Stimulated activated CD8-positive, alpha-beta memory T cell treated with anti-CD3 and anti-CD28 coated beads, Interleukin-15, amount 100 ng/mL, for 48 hours (primary cell): ENCODE measurements at regions not wholly inside any gene's neighbourhood (a gene's known extent, or its start where the extent isn't known, plus 50 kb on each side); places are given as distances from the start of the nearest gene placed in this dataset.
"Not testable (repeated sequence)": the region's sequence is repeated elsewhere in the genome, so short reads cannot be mapped to it uniquely, and the experiment has no call there.

Source experiments
- DNase-seq, 2 donors: peaks; one replicate each; pipeline ENCODE4 v3.0.0-alpha.2; 2020; ENCODE audit warnings: low read depth in 2 of 2

DNA sequence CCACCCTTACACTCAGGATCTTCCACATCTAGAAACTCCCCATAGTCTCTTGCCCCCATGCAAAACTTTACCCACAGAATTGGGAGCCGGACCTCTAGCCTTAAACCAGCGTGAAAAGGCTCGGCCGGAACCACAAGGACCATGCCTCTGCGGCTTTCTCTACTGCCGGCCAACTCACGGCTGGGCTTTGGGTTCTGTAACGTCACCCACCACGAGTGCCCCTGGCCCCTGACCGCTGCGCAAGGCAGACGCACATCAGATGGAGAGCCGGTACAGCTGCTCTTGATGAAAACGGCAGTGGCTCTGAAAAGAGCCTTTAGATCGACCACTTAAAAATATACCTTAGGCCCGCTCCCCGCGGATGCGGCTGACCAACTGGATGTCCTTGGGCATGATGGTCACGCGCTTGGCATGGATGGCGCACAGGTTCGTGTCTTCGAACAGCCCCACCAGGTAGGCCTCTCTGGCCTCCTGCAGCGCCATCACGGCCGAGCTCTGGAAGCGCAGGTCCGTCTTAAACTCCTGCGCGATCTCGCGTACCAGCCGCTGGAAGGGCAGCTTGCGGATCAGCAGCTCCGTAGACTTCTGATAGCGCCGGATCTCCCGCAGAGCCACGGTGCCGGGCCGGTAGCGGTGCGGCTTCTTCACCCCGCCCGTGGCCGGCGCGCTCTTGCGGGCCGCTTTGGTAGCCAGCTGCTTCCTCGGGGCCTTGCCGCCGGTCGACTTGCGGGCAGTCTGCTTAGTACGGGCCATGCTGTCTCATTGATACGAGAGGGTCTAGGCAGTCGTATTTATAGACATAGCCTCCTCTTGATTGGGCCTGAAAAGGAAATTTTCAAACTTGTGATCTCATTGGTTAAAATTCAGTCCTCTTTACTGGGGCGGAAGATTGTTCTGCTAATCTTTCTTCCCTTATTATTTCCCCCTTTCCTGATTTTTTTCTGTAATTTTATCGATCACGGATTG, 66.3 kb downstream of the FAM72C start:
- not testable (repeated sequence) for DNase-seq

DNA sequence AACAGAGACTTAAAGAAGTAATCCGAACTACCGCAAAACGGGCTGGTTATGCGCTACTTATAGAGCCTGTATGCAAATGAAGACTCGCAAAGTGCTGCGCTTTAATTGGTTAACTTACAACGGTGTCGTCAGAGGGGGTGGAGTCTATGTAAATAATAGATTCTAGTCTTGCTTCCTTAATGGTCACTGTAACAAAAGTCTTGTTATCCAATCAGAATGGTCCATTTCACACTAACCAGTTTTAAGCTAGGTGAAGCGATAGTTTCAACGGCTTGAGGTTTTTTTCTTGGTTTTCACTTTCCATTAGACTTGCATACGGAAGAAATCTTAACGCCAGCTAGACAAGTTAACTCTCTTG, 67.2 kb downstream of the FAM72C start:
- not testable (repeated sequence) for DNase-seq

DNA sequence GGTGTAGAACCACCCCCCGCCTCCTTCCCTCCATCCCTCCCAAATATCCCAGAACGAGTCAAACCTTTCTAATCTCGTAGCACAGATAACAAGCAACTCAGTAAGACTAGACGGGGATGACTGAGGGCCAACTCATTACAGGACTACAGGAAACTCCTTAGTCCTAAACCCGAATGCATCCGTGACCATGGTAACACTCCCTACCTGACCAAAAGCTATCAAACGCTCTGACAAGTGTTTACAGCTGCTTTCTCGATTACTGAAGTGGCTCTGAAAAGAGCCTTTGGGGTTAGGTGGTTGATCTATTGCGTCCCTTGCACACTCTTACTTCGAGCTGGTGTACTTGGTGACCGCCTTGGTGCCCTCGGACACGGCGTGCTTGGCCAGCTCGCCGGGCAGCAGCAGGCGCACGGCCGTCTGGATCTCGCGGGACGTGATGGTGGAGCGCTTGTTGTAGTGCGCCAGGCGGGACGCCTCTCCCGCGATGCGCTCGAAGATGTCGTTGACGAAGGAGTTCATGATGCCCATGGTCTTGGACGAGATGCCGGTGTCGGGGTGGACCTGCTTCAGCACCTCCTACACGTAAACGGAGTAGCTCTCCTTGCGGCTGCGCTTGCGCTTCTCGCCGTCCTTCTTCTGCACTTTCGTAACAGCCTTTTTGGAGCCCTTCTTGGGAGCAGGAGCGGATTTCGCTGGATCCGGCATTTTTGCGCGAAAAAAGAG, 67.7 kb downstream of the FAM72C start:
- not testable (repeated sequence) for DNase-seq

DNA sequence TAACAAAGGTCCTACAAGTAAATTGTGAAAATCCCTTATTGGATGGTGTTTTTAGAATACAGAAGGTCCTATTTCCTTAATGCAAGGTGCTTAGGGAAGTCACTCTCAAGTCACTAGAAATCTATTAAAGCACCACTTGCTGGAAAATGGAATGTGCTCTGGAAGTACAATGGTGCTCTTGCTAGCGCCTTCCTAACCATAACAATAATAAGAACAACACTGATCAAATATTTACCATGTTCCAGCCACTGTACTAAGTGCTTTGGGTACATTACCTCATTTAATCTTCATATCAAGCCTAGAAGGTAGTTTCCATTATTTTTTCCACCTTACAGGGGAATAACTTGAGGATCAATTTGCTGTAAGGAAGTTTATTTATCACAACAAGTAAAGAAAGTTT, 75.4 kb downstream of the FAM72C start:
- not testable (repeated sequence) for DNase-seq

DNA sequence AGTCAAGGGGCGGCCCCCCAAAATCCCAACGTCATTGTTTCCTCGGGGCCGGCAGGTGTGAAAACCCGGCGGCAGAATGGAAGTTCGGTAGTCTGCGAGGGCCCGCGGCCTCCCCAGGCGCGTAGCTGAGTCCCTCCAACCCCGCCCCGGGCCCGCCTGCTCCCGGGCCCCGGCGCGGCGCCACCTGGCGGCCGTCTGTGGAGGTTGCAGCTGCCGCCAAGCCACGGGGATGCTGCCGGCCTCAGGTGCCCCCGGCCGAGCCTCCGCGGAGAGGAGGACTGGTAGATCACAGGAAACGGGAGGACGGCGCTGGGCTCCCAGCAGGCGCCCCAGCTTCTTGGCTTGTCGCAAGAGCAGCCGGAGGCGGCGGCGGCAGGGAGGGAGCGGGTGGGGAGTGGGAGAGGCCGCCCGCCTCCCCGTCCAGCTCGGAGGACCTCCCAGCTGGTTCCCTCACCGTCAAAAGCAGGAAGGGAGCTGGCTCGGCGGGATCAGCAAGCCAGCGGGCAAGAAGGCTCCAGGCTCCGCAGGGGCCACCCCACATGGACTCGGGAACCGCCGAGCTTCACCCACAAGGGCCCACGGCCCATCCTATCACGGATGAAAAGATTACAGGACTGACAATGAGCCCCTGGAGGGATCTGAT, 86.7 kb downstream of the FAM72C start:
- peak; percentile 55 to 67 for DNase-seq

DNA sequence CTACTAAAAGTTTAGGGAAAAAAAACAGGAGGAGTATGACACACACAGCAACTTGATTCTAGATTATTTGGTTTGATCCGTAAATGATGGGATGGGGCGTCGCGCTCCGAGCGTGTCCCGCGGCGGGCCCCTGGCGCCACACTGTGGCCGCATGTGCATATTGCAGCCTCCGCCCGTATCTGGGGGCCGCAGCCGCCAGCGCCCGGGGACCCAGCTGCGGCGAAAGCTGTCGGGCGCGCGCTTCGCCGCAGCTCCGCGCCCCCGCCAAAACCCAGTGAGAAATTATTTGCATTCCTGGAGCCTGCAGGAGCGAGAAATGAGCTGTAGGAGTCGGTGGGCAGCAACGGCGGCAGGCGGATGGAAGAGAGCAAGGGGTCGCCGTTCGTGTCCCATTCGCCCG, 87.3 kb downstream of the FAM72C start:
- DNase-seq, result peak; percentile 19 to 44

DNA sequence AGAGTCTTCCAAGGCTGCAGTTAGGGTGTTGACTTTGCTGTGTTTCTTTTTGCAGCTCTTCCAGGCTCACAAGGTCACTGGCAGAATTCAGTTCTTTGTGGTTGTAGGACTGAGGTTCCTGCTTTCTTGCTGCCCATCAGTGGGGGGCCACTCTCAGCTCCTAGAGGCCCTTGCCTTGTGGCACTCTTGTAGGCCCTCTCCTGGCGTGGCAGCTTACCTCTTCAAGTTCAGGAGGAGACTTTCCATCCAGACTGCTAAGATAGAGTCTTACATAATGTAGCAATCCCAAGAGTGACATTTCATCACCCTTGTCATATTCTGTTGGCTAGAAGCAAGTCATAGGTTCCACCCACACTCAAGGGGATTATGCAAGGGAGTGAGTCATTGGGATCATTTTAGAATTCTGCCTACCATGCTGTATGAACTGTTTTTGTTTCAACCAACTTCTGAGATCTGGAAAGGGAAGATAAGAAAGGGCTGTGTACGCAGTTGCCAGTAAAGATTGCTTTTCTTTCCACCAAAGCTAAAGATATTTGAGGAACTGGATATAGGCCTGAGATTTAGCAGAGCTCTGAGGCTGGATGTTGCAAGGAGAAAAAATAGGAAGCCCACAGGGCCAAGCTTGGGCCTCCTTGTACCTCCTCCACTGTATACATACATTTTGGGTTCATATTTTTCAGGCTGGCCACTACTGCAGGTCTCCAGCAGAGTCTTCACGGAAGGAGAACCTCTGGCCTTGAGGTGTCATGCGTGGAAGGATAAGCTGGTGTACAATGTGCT, 91.8 kb downstream of the FAM72C start:
- not testable (repeated sequence) for DNase-seq

DNA sequence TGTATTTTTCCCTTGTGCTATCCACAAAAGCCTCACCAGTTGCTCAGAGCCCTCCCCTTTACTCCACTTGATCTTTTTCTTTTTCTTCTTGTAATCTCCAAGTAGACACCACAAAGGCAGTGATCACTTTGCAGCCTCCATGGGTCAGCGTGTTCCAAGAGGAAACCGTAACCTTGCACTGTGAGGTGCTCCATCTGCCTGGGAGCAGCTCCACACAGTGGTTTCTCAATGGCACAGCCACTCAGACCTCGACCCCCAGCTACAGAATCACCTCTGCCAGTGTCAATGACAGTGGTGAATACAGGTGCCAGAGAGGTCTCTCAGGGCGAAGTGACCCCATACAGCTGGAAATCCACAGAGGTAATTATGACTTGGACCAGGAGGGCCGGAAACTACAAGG, 95.8 kb downstream of the FAM72C start:
- DNase-seq, result not testable (repeated sequence)

DNA sequence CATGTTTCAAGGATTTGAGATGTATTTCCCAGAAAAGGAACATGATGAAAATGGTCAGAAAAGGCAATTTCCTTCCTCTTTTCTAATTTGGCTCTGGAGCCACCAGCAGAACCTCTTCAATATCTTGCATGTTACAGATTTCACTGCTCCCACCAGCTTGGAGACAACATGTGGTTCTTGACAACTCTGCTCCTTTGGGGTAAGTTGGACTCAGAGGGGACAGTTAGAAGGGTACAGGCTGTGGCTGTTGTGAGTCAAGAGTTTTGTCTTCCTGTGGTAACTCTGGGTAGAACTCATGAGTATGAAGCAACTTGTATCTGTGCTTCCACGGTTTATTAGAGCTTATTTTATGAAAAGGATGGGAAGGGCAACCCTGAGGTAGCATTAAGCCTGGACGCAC, 97.2 kb downstream of the FAM72C start:
- not testable (repeated sequence) for DNase-seq

DNA sequence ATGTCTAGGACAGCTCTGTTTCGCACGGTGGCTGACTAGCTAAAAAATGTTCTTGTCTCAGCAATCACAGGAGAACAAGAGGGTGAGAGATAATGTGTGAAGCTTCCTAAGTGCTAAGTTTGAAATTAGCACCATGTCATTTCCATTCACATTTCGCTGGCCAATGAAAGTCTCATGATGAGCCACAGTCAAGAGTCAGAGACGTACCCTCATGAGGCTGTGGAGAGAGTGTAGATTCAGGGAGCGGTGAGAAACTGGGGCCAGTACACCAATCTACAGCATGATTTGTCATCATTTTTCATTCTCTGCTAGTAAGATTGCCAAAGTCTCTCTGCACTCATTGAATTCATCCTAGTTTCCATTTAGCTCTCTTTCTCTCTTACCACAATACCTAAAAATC, 98.1 kb downstream of the FAM72C start:
- not testable (repeated sequence) for DNase-seq

DNA sequence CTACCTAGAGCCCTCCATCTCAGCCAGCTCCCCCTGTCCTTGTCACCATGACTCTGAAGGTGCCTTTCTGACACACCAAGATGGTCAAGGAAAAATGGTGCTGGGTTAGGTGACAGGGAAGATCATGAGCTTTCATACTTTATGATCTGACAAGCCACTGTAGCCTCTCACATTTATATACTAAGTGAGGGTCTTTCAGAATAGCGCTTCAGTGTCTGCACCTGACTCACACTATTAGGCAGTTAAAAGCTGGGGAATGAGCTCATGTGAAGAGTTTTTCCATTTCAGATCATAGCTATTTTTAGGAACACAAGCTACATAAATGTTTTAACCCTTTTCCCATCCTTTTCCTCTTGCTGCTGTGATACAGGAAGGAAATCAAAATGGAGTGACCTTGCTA, 101.4 kb downstream of the FAM72C start:
- DNase-seq, result not testable (repeated sequence)

DNA sequence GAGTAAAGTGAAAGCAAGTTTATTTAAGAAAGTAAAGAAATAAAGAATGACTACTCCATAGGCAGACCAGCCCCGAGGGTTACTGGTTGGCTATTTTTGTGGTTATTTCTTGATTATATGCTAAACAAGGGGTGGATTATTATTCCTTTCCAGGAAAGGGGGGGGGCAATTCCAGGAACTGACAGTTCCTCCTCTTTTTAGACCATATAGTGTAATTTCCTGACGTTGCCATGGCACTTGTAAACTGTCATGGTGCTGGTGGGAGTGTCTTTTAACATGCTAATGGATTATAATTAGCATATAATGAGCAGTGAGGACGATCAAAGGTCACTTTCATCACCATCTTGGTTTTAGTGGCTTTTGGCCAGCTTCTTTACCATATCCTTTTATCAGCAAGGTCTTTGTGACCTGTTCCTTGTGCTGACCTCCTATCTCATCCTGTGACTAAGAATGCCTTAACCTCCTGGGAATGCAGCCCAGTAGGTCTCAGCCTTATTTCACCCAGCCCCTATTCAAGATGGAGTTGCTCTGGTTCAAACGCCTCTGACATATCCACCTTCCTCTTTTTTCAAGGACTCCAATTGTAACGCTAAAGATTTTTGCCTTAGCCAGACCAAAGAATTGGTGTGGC, 104.1 kb downstream of the FAM72C start:
- DNase-seq, result not testable (repeated sequence)

DNA sequence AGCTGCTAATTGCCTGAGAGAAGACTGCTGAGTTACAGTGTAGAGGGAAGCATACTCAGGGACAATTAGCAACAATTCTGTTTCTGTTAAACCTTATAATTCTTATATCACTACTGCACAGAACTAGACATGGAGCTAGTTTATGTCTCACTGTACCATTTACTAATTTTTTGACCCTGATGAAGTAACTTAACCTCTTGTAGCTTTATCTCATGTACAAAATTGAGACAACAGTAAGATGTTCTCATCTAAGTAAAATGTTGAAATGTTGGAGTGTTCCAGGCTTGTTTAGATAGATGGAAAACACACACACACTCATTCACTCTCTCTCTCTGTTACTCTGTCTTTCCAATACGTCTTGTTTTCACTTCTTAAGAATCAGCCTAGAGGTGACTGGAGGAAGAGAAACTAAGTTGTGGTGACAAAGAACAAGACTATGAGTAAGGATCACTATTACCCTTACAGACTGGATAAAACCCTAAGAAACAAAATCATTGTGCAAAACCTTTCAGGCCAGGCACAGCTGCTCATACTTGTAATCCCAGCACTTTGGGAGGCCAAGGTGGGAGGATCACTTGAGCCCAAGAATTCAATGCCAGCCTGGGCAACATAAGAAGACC, 107.8 kb downstream of the FAM72C start:
- not testable (repeated sequence) for DNase-seq

DNA sequence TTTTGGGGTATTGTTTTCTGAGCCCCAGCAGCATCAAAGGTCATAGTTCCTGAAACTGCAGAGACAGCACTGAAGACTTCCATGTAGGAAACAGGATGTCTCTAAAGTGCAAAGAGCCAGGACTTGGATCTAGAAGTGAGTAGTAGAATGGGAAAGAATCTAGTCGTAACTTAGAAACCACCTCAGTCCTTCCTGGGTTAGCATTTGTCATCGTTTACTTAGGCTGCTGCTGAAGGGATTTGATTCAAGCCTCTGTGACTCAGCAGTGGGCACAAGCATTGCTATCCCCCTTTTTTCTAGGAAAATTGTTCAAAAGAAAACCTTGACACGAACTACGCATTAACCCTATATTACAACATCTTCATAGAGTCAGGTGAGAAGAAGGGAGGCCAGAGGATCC, 109.1 kb downstream of the FAM72C start:
- not testable (repeated sequence) for DNase-seq

DNA sequence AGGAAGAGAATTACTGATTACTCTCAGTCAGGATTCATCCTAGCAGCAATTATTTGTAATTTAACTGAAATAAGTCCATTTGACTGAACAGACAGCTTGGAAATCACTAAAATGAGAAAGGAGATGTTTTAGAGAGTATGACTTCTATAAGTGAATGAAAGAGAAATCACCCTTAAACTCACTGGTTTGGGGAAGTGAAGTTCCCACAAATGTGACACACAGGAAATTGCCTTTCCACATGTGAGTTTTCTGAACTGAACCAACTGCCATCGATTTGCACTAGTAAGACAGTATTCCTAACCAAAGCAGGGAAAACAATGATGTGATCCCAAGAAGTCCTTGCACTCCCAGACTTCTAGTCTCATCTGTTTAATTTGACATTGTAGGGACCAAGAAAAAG, 110.5 kb downstream of the FAM72C start:
- not testable (repeated sequence) for DNase-seq

DNA sequence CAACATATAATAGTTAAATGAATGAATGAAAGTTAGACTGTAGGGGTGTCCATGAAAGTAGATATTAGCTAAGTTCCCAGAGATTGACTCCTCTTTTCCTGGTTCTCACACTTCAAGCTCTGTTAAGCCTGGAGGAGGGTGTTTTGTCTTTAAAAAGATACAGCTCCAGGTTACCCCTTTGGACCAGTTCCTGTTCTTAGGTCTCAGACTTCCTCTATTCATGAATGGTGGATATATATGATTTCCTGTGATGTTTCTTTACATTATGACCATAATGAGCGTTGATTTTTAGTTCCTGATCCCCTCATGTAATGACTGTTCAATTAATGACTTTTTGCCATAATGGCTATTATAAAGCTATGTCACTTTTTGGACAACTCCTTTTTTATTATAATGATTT, 115.9 kb downstream of the FAM72C start:
- not testable (repeated sequence) for DNase-seq

DNA sequence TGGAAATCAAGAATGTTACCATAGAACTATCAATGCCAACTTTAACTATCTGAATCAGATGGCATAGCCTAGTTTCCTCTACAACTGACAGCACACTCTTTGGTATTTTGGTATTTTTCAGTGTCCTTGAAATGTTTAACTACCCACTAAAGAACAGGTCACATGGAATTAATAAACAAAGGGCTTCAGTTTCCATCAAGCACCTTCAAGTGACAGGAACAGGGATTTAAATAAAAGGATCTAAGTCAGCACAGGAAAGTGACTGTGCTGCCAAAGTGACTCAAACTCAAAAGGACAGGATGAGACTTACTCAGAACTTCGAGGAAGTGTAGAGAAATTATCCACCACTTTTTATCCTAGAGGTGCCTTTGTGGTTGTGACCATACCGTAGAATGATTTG, 117.7 kb downstream of the FAM72C start:
- not testable (repeated sequence) for DNase-seq

DNA sequence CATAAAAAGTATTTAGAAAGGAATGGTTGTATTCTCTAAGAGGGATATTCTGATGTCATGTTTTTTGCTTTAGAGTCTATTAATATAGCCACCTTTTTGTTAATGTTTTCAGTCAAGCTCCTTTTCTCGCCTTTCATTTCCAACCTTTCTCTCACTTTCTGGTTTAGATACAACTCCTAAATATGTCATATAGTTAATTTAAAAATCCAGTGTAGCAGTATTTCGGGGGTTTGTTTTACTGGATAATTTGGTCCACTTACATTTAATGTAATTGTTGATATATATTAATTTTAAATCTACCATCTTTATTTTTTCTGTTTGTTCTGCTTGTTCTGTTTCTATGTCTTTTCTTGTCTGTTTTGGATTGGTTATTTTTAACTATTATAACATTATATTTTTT, 121.1 kb downstream of the FAM72C start:
- not testable (repeated sequence) for DNase-seq

DNA sequence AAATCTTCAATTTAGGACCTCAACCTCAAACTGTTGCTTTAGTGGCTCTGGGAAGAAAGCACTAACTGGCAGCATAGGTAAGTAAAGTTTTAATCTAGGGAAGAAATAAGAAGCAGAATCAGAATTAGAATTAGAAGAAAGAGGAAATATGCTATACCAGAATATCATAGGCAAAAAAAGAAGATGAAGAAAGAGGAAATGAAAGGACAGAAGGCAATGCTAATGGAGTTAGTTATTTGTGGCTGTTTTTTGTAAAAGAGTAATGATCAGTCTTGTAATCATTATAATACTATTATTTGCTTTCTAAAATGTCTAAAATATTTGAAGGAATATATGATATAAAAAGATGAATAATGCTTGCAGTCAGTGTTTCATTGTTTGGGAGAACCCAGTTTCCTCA, 122.9 kb downstream of the FAM72C start:
- DNase-seq, result not testable (repeated sequence)

DNA sequence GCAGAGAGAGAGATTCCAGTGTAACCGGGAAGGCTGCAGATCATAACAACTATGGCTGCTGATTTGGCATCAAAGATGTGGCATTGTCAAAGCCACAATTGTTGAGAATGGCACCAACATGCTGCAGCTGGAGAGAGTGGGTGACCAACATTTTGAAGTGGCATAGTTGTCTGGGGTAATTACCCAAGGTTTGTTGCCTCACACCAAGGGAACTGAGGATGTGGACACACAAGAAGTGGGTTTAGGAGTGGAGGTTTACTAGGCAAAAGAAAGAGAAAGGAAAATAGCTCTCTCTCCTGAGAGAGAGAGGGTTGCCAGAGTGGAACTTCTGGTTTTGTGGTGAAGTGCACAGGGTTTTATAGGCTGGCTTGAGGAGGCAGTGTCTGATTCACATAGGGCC, 126.6 kb downstream of the FAM72C start:
- not testable (repeated sequence) for DNase-seq

DNA sequence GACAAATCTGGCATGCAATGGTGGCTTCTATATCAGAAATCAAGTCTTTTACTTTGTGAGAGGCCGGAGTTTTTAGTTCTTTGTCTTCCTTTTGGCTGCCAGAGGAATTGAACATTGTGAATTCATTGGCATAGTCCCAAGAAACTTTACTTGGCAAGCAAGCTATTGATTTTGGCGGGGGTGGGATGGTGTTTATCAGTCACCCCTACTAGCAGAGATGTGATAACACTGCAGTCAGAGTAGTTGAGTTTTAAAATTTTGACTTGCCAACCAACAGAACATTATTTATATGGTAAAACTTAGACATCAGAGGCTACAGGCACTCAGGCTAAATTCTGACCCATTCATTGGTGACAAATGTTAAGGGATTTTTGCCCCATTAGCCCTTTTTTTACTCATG, 129.7 kb downstream of the FAM72C start:
- DNase-seq, result not testable (repeated sequence)
